Gastroesophageal sphincter (tissue), 4 donors: ENCODE measurements at regions not wholly inside any gene's neighbourhood (a gene's known extent, or its start where the extent isn't known, plus 50 kb on each side); places are given as distances from the start of the nearest gene placed in this dataset.

Source experiments
- ATAC-seq: fragments of 150-250 bp; one replicate; pipeline ENCODE4 v1.9.1; 2016; ENCODE audit warnings: mild to moderate bottlenecking, moderate library complexity
- H3K27ac ChIP-seq, 4 donors: fragments of 200-600 bp; sonication (generic) in 3 of 4; 1 replicate in 3 of 4; 2 replicates in 1 of 4; pipeline ENCODE4 v1.5.1; 2016 to 2019
- H3K27me3 ChIP-seq: fragments of 200-600 bp; sonication (generic); one replicate; pipeline ENCODE4 v1.5.1; 2019
- H3K36me3 ChIP-seq, 2 donors: fragments of 200-600 bp; sonication (generic); one replicate each; pipeline ENCODE4 v1.5.1; 2019; ENCODE audit warnings: control low read depth in 1 of 2
- H3K4me1 ChIP-seq, 3 donors: fragments of 200-600 bp; sonication (generic); 1 replicate in 2 of 3; 2 replicates in 1 of 3; pipeline ENCODE4 v1.5.1; 2016 to 2019; ENCODE audit warnings: control low read depth in 2 of 3
- H3K4me3 ChIP-seq, 2 donors: fragments of 200-600 bp; sonication (generic); one replicate each; pipeline ENCODE4 v1.5.1; 2019; ENCODE audit warnings: mild to moderate bottlenecking in 1 of 2, moderate library complexity in 1 of 2
- H3K9me3 ChIP-seq, 3 donors: fragments of 200-600 bp; sonication (generic); one replicate each; pipeline ENCODE4 v1.5.1; 2017 to 2019; ENCODE audit warnings: control low read depth in 2 of 3
- EP300 ChIP-seq: sonication (generic); formaldehyde crosslinking; IDR thresholded peaks from one replicate; pipeline ENCODE4 v1.6.1; 2017; ENCODE audit warnings: antibody characterized with exemption, mild to moderate bottlenecking
- POLR2A ChIP-seq, 2 donors: fragments of 450-650 bp; IDR thresholded peaks; one replicate each; pipeline ENCODE4 v1.6.1; 2017; ENCODE audit warnings: antibody characterized with exemption in 2 of 2, mild to moderate bottlenecking in 2 of 2, moderate library complexity in 1 of 2
- POLR2AphosphoS5 ChIP-seq: sonication (generic); formaldehyde crosslinking; IDR thresholded peaks from one replicate; pipeline ENCODE4 v1.6.1; 2017; ENCODE audit warnings: antibody characterized with exemption
- WGBS, 2 donors: methylation state at CpG; one replicate each; pipeline ENCODE4 v1.1.5; 2018; ENCODE audit warnings: low coverage in 1 of 2; 5-methylcytosine and 5-hydroxymethylcytosine counted together
- TF ChIP-seq, protein P1 (sequence below), 4 experiments: fragments of 200-600 bp in 2 of 4; fragments of 450-650 bp in 2 of 4; sonication (generic) in 1 of 4; IDR thresholded peaks; one replicate each; pipeline ENCODE4 v1.5.1; 2017 to 2019; ENCODE audit warnings: antibody characterized with exemption in 4 of 4, mild to moderate bottlenecking in 2 of 4, moderate library complexity in 2 of 4

DNA sequence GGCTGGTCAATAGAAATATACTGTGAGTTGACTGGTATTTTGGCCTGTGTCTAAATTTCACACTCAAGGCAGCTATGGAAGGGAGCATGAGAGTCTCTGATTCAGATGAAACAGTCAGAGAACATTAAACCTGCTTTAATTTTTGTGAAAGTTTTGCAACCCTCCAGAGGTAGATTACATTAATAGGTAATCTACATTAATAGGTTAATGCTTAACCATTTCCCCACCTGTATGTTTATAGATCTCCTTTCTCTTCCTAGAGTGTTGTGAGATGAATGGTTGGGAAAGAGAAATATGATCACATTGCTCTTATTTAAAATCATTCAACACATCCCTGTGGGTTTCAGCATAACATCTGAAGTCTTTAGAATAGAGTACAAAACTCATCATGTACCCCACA is 586.9 kb upstream of the DPPA4 start:
- H3K27ac ChIP-seq, result no peak overlapping the region
- no peaks in the 10 kb centered on the region for H3K27me3 ChIP-seq
- no peak overlapping the region for H3K4me3 ChIP-seq
- ATAC-seq, result no peak
- no peaks in the 10 kb centered on the region for H3K4me1 ChIP-seq
- TF ChIP-seq POLR2A (IDR thresholded peaks at IDR 0.05) (no peak), EP300 (no peak), POLR2AphosphoS5 (no peak)
- TF ChIP-seq, protein P1, sequence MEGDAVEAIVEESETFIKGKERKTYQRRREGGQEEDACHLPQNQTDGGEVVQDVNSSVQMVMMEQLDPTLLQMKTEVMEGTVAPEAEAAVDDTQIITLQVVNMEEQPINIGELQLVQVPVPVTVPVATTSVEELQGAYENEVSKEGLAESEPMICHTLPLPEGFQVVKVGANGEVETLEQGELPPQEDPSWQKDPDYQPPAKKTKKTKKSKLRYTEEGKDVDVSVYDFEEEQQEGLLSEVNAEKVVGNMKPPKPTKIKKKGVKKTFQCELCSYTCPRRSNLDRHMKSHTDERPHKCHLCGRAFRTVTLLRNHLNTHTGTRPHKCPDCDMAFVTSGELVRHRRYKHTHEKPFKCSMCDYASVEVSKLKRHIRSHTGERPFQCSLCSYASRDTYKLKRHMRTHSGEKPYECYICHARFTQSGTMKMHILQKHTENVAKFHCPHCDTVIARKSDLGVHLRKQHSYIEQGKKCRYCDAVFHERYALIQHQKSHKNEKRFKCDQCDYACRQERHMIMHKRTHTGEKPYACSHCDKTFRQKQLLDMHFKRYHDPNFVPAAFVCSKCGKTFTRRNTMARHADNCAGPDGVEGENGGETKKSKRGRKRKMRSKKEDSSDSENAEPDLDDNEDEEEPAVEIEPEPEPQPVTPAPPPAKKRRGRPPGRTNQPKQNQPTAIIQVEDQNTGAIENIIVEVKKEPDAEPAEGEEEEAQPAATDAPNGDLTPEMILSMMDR (IDR thresholded peaks at IDR 0.05), result no peak
- no peaks in the 10 kb centered on the region for H3K36me3 ChIP-seq
- H3K9me3 ChIP-seq, result no peaks in the 10 kb centered on the region

DNA sequence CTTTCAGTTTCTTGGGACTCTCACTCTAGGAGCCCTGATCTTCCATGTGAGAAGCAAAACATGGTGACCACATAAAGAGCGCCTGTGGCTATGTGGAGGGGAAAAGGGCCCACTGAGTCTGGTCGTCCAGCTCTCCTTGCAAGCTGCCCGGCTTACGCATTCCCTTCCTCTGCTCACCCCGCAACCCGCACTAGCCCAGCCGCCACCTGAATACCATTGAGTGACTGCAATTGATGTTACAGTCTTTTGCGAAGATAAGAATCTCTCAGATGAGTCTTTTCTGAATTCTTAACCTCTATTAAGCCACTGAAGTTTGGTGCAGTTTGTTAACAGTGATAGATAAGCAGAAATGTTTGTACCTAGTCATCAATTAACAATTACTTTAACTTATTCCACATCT is 589.0 kb upstream of the DPPA4 start:
- 93 to 100% methylated on average over 2 to 8 of the region's 8 CpGs for WGBS, 2 donors
- no peak overlapping the region for H3K4me3 ChIP-seq
- no peaks in the 10 kb centered on the region for H3K27me3 ChIP-seq
- TF ChIP-seq EP300 (no peak), POLR2A (IDR thresholded peaks at IDR 0.05) (no peak), POLR2AphosphoS5 (no peak)
- TF ChIP-seq, protein P1 (IDR thresholded peaks at IDR 0.05), result no peak
- no peaks in the 10 kb centered on the region for H3K9me3 ChIP-seq
- no peaks in the 10 kb centered on the region for H3K4me1 ChIP-seq
- ATAC-seq, result no peak
- H3K36me3 ChIP-seq, result no peaks in the 10 kb centered on the region
- H3K27ac ChIP-seq, result no peak overlapping the region

DNA sequence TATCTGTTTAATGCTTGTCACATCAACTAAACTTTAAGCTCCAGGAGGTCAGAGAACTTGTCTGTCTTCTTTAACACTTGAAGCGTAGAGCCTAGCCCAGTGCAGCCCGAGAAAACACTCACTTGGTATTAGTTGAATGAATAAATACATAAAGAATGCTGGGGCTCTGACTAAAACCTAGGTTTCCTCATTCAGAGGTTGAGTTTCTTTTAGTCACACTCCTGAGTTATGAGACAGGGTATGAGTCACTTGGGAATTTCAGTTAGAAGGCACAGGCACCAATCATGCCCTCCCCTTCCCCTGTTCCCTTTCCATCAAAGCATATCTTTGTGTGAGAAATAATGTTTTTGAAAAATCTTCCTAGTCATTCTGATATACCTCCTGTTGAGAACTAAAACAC is 589.8 kb upstream of the DPPA4 start:
- ATAC-seq, result no peak
- 31 to 64% methylated on average over 2 of the region's 2 CpGs for WGBS, 2 donors
- TF ChIP-seq, protein P1 (IDR thresholded peaks at IDR 0.05), result no peak
- no peak for TF ChIP-seq POLR2AphosphoS5
- no peak for TF ChIP-seq POLR2A (IDR thresholded peaks at IDR 0.05)
- no peak for TF ChIP-seq EP300
- H3K36me3 ChIP-seq, result no peaks in the 10 kb centered on the region
- no peak overlapping the region for H3K27ac ChIP-seq
- no peaks in the 10 kb centered on the region for H3K4me1 ChIP-seq
- H3K4me3 ChIP-seq, result no peak overlapping the region
- no peaks in the 10 kb centered on the region for H3K9me3 ChIP-seq
- H3K27me3 ChIP-seq, result no peaks in the 10 kb centered on the region

DNA sequence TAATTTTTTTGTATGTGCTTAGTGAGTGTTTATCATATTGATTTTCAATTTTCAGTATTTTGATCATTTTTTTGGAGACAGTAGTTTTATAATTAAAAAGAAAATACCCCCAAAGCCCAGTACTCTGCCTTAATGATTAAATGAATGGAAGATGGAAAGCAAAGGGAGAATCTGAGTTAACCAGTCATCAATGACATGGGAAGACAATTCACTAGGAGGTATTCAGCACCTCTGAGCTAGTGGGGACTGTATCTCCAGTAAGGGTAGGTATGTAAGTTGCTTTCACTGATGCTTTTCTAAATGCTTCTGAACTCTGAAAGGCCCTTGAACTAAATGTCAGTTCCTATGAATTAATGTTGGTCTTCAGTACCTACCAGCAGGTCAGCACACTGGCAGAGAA is 590.4 kb upstream of the DPPA4 start:
- no peak for ATAC-seq
- H3K27ac ChIP-seq, result no peak overlapping the region
- H3K4me3 ChIP-seq, result no peak overlapping the region
- H3K27me3 ChIP-seq, result no peaks in the 10 kb centered on the region
- H3K36me3 ChIP-seq, result no peaks in the 10 kb centered on the region
- TF ChIP-seq, protein P1 (IDR thresholded peaks at IDR 0.05), result no peak
- TF ChIP-seq EP300 (no peak), POLR2A (IDR thresholded peaks at IDR 0.05) (no peak), POLR2AphosphoS5 (no peak)
- no peaks in the 10 kb centered on the region for H3K9me3 ChIP-seq
- H3K4me1 ChIP-seq, result no peaks in the 10 kb centered on the region

DNA sequence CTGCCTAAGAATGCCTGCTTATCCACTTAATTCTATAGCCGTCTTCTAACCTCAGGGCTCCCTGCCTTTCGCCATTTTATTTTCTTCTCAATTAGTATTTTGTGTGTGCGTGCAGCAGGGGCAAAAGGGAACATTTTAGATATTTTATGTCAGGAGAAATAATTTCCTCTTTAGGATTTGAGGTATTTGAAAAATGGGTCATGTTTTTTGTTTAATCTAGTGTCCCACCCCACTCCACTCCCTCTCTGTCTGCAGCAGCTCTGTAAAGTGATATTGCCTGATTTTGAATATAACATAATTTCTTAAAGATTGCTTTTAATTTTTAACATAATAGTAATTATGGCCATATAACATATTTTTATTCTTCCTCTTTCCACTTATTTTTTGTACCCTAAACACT is 593.2 kb upstream of the DPPA4 start:
- TF ChIP-seq, protein P1 (IDR thresholded peaks at IDR 0.05), result no peak
- TF ChIP-seq EP300 (no peak), POLR2A (IDR thresholded peaks at IDR 0.05) (no peak), POLR2AphosphoS5 (no peak)
- Histone ChIP-seq H3K27me3 (no peaks in the 10 kb centered on the region), H3K36me3 (no peaks in the 10 kb centered on the region), H3K9me3 (no peaks in the 10 kb centered on the region), H3K4me1 (no peaks in the 10 kb centered on the region), H3K27ac (no peak overlapping the region), H3K4me3 (no peak overlapping the region)
- no peak for ATAC-seq
- 34 to 50% methylated on average over 3 of the region's 3 CpGs for WGBS, 2 donors
